Activated T-helper 1 cell treated with anti-CD3 and anti-CD28 coated beads, Interleukin-12 subunit alpha, Interleukin-12 subunit beta, Interleukin-2, Interleukin-4 antibody, amounts not matched to agents 30 ng/mL and 10 ng/mL and 1 ng/mL, durations not matched to agents 14 hours and 24 hours and 36 hours (primary cell): ENCODE measurements at regions not wholly inside any gene's neighbourhood (a gene's known extent, or its start where the extent isn't known, plus 50 kb on each side); places are given as distances from the start of the nearest gene placed in this dataset.

ENCODE experiments used
- DNase-seq: peaks from one replicate; pipeline ENCODE4 v3.0.0; 2021; ENCODE audit warnings: low spot score
- H3K27ac Mint-ChIP-seq: one replicate; pipeline ENCODE4 v1.8.0; 2021; ENCODE audit warnings: mild to moderate bottlenecking, mixed read lengths
- H3K27me3 Mint-ChIP-seq: one replicate; pipeline ENCODE4 v1.8.0; 2022; ENCODE audit warnings: mild to moderate bottlenecking, moderate library complexity, mixed read lengths; ENCODE audit not compliant: insufficient read depth
- H3K36me3 Mint-ChIP-seq: one replicate; pipeline ENCODE4 v1.8.0; 2021; ENCODE audit warnings: low read depth, mixed read lengths
- H3K4me1 Mint-ChIP-seq: one replicate; pipeline ENCODE4 v1.8.0; 2021; ENCODE audit warnings: low read depth, mixed read lengths
- H3K4me3 Mint-ChIP-seq: one replicate; pipeline ENCODE4 v1.8.0; 2021; ENCODE audit warnings: mild to moderate bottlenecking, moderate library complexity, mixed read lengths
- H3K9me3 Mint-ChIP-seq: one replicate; pipeline ENCODE4 v1.8.0; 2021; ENCODE audit warnings: mixed read lengths
- intact Hi-C: fragments of 100-400 bp; cut with micrococcal nuclease; formaldehyde crosslinking; loops from one replicate; pipeline ENCODE4 v1.15.1; 2024

GRCh38 chr11:22049276-22049675, 143.6 kb upstream of the ANO5 start:
- no peak overlapping the region for H3K27ac Mint-ChIP-seq
- H3K36me3 Mint-ChIP-seq: no peaks in the 10 kb centered on the region
- no peak for DNase-seq
- H3K27me3 Mint-ChIP-seq: no peaks in the 10 kb centered on the region
- H3K9me3 Mint-ChIP-seq: peaks cover 13% of the 10 kb centered on the region
- intact Hi-C loops: no loop called here
- no peak overlapping the region for H3K4me3 Mint-ChIP-seq
- H3K4me1 Mint-ChIP-seq: no peaks in the 10 kb centered on the region

DNA sequence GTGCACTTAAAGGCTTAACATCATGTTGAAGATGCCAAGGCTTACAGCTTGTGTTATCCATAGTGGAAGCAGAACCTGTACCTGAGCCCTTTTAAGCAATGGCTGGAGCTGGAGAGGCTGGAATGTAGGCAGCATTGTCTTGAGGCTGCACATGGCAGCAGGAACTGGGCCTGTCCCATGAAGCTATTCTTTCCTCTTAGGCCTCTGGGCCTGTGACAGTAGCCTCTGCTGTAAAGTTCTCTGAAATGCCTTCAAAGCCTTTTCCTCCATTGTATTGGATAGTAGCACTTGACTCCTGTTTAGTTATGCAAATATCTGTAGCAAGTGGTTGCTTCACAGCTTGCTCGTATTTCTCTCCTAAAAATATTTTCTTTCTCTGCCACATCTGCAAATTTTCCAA, 127.4 kb upstream of the ANO5 start:
- H3K27me3 Mint-ChIP-seq: no peaks in the 10 kb centered on the region
- H3K27ac Mint-ChIP-seq: no peak overlapping the region

GRCh38 chr11:22069844-22070243, 123.0 kb upstream of the ANO5 start:
- Mint-ChIP-seq H3K9me3 (peaks cover 7% of the 10 kb centered on the region), H3K27me3 (no peaks in the 10 kb centered on the region), H3K27ac (no peak overlapping the region), H3K4me3 (no peak overlapping the region), H3K36me3 (no peaks in the 10 kb centered on the region), H3K4me1 (no peaks in the 10 kb centered on the region)
- DNase-seq: no peak
- intact Hi-C loops: no loop called here

More for the DNA sequence above, 127.4 kb upstream of the ANO5 start:
- no peak overlapping the region for H3K4me3 Mint-ChIP-seq
- intact Hi-C loops: no loop called here
- H3K9me3 Mint-ChIP-seq: peaks cover 7% of the 10 kb centered on the region
- no peaks in the 10 kb centered on the region for H3K4me1 Mint-ChIP-seq
- no peaks in the 10 kb centered on the region for H3K36me3 Mint-ChIP-seq
- DNase-seq: no peak

DNA sequence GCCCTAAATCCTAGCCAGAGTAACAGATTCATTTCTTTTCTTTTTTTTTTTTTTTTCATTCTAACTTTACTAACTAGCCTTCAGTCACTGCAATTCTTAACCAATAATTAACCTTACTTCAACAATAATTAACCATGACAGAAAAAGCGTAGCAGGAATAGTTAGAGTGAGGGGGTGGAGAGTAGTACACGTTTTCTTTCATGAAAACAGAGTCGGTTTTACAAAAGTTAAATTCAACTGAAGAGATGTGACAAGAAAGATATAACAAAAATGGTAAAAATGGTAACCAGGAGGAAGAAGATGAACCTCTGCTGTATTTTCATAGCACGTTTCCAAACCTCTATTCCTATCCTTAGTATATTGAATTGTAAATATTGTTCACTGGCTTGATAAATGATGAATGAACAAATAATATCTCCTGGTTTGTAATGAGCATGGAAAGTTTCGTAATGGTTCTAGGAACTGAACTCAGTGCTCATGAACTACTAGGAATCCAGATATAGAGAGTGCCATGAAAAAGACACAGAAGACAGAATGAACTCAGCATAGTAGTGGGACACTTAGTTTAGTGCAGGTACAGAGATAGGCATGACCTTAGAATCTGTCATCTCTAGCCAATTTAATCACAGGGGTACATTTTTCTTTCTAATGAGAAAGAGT, 116.5 kb upstream of the ANO5 start:
- no peak for DNase-seq
- H3K27ac Mint-ChIP-seq: no peak overlapping the region
- H3K4me1 Mint-ChIP-seq: no peaks in the 10 kb centered on the region
- H3K36me3 Mint-ChIP-seq: no peaks in the 10 kb centered on the region
- peaks cover 7% of the 10 kb centered on the region for H3K9me3 Mint-ChIP-seq
- intact Hi-C loops: no loop called here
- no peaks in the 10 kb centered on the region for H3K27me3 Mint-ChIP-seq
- no peak overlapping the region for H3K4me3 Mint-ChIP-seq

DNA sequence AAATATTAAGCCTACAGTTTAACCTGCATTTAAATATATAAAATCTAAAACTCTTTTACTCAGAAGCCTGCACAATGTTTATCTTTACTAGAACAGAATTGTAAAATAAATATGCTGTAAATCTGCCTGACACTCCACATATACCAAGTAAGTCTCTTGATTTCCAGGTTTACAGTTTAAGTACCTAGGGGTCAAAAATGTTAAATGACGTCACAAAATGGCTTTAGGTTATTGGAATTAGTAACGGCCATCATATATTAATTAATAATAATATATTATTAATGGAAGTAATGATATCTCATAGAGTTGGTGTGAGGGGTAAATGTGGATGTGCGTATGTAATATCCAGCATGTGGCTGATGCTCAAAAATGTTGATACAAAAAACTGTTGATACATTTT, 114.8 kb upstream of the ANO5 start:
- Mint-ChIP-seq H3K27ac (no peak overlapping the region), H3K36me3 (no peaks in the 10 kb centered on the region), H3K4me1 (no peaks in the 10 kb centered on the region), H3K9me3 (peaks cover 7% of the 10 kb centered on the region), H3K4me3 (no peak overlapping the region), H3K27me3 (no peaks in the 10 kb centered on the region)
- DNase-seq: no peak
- intact Hi-C loops: no loop called here

- no peaks in the 10 kb centered on the region for H3K4me1 Mint-ChIP-seq
- H3K9me3 Mint-ChIP-seq: peaks cover 7% of the 10 kb centered on the region
- H3K36me3 Mint-ChIP-seq: no peaks in the 10 kb centered on the region
- H3K27me3 Mint-ChIP-seq: no peaks in the 10 kb centered on the region
- H3K4me3 Mint-ChIP-seq: no peak overlapping the region
- intact Hi-C loops: no loop called here
- no peak overlapping the region for H3K27ac Mint-ChIP-seq
- no peak for DNase-seq
Observed at GRCh38 chr11:22079133-22079872, 113.6 kb upstream of the ANO5 start.

GRCh38 chr11:22082178-22082577, 110.7 kb upstream of the ANO5 start:
- intact Hi-C loops: no loop called here
- no peaks in the 10 kb centered on the region for H3K4me1 Mint-ChIP-seq
- no peaks in the 10 kb centered on the region for H3K36me3 Mint-ChIP-seq
- no peak for DNase-seq
- H3K27me3 Mint-ChIP-seq: no peaks in the 10 kb centered on the region
- peaks cover 4% of the 10 kb centered on the region for H3K9me3 Mint-ChIP-seq
- H3K27ac Mint-ChIP-seq: no peak overlapping the region
- H3K4me3 Mint-ChIP-seq: no peak overlapping the region

GRCh38 chr11:22082788-22083187, 110.1 kb upstream of the ANO5 start:
- Mint-ChIP-seq H3K27me3 (no peaks in the 10 kb centered on the region), H3K9me3 (peaks cover 4% of the 10 kb centered on the region), H3K27ac (no peak overlapping the region), H3K4me1 (no peaks in the 10 kb centered on the region), H3K4me3 (no peak overlapping the region), H3K36me3 (no peaks in the 10 kb centered on the region)
- intact Hi-C loops: no loop called here
- DNase-seq: no peak

DNA sequence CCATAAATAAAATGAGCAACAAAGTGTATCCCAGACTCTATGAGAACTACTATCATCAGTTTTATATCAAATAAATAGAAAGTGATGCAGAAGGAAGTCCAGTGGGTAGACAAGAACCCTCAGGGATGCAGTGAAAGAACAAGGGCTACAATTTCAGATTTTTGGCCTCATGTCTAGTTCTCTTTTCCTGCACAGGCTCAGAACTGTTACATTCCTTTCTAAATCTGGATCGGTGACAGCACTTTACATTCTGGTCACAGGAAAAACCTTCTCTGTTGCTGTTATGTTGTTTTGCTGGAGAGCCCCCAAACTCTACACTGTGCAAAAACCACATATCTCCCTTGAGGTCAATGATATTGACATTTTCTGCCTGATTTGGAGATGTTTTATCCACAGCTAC, 108.8 kb upstream of the ANO5 start:
- Mint-ChIP-seq H3K4me1 (no peaks in the 10 kb centered on the region), H3K27me3 (no peaks in the 10 kb centered on the region), H3K36me3 (no peaks in the 10 kb centered on the region), H3K4me3 (no peak overlapping the region), H3K9me3 (peaks cover 4% of the 10 kb centered on the region), H3K27ac (no peak overlapping the region)
- no peak for DNase-seq
- intact Hi-C loops: no loop called here

DNA sequence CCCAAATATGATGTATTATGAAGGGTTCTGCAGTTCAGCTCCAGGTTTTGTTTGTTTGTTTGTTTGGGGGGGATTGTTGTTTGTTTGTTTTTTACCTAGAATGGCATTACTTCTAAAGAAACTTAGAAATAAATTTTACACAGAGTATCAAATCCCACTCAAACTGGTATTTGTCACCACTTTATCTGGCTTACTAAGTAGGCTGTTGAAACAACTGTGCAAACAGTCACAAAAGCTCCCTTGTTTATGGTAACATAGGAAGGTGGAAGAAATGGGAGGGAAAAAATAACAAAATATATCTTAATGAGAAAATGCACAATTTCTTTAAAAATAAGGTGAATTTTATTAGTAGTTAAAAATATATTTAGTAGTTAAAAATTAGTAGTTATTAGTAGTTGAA, 108.3 kb upstream of the ANO5 start:
- no peaks in the 10 kb centered on the region for H3K27me3 Mint-ChIP-seq
- H3K4me3 Mint-ChIP-seq: no peak overlapping the region

DNA sequence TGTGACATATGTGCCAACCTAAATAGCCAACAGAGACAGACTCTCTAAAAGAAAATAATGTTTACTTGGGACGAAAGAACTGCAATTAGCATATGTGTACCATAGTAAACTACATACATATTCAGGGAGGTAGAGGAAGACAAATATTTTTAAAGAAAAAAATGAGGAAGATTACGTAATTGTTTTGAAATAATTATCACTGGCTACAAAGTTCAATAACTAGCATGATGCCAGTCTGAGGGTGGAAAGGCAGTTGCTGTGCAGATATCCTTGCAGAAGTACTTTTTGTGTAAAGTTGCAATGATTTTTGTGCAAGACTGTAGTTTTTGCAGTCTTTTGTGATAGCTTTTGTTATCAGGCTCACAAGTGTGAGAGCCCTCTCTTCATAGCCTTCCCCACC, 103.3 kb upstream of the ANO5 start:
- no peak overlapping the region for H3K4me3 Mint-ChIP-seq
- no peak for DNase-seq
- H3K36me3 Mint-ChIP-seq: no peaks in the 10 kb centered on the region
- no peaks in the 10 kb centered on the region for H3K27me3 Mint-ChIP-seq
- H3K9me3 Mint-ChIP-seq: peaks cover 1% of the 10 kb centered on the region
- H3K4me1 Mint-ChIP-seq: no peaks in the 10 kb centered on the region
- intact Hi-C loops: no loop called here
- no peak overlapping the region for H3K27ac Mint-ChIP-seq

More for the DNA sequence above, 108.3 kb upstream of the ANO5 start:
- no peak for DNase-seq
- no peak overlapping the region for H3K27ac Mint-ChIP-seq
- intact Hi-C loops: no loop called here
- peaks cover 4% of the 10 kb centered on the region for H3K9me3 Mint-ChIP-seq
- H3K36me3 Mint-ChIP-seq: no peaks in the 10 kb centered on the region
- H3K4me1 Mint-ChIP-seq: no peaks in the 10 kb centered on the region

GRCh38 chr11:22106566-22106965, 86.3 kb upstream of the ANO5 start:
- peaks cover 4% of the 10 kb centered on the region for H3K9me3 Mint-ChIP-seq
- no peaks in the 10 kb centered on the region for H3K27me3 Mint-ChIP-seq
- no peak for DNase-seq
- no peaks in the 10 kb centered on the region for H3K4me1 Mint-ChIP-seq
- no peaks in the 10 kb centered on the region for H3K36me3 Mint-ChIP-seq
- intact Hi-C loops: no loop called here
- H3K4me3 Mint-ChIP-seq: no peak overlapping the region
- H3K27ac Mint-ChIP-seq: no peak overlapping the region

- intact Hi-C loops: no loop called here
- no peaks in the 10 kb centered on the region for H3K27me3 Mint-ChIP-seq
- H3K27ac Mint-ChIP-seq: no peak overlapping the region
- no peaks in the 10 kb centered on the region for H3K9me3 Mint-ChIP-seq
- H3K36me3 Mint-ChIP-seq: no peaks in the 10 kb centered on the region
- no peak overlapping the region for H3K4me3 Mint-ChIP-seq
- no peak for DNase-seq
- no peaks in the 10 kb centered on the region for H3K4me1 Mint-ChIP-seq
Observed at GRCh38 chr11:22115470-22116029, 77.3 kb upstream of the ANO5 start.
